Renal pelvis (tissue), 1 donor: ENCODE measurements at regions not wholly inside any gene's neighbourhood (a gene's known extent, or its start where the extent isn't known, plus 50 kb on each side); places are given as distances from the start of the nearest gene placed in this dataset.

Experiments
- DNase-seq: peaks from one replicate; pipeline ENCODE4 v3.0.0-alpha.2; 2013

- no peak for DNase-seq
Measured at GRCh38 chr6:23145781-23146180, 576.4 kb downstream of the HDGFL1 start.

- no peak for DNase-seq
Measured at GRCh38 chr6:23154159-23154558, 584.8 kb downstream of the HDGFL1 start.

- no peak for DNase-seq
Measured at GRCh38 chr6:23170049-23170448, 600.7 kb downstream of the HDGFL1 start.

- DNase-seq: no peak
Measured at GRCh38 chr6:23173234-23173633, 603.9 kb downstream of the HDGFL1 start.

GRCh38 chr6:23174781-23175361 lies 605.5 kb downstream of the HDGFL1 start:
- no peak for DNase-seq

GRCh38 chr6:23175391-23175790 lies 606.0 kb downstream of the HDGFL1 start:
- DNase-seq: no peak

- DNase-seq: no peak
Measured at GRCh38 chr6:23176471-23176870, 607.1 kb downstream of the HDGFL1 start.

GRCh38 chr6:23176883-23177282 lies 607.5 kb downstream of the HDGFL1 start:
- DNase-seq: no peak

- no peak for DNase-seq
Measured at GRCh38 chr6:23177806-23178205, 608.4 kb downstream of the HDGFL1 start.

GRCh38 chr6:23179994-23180393 lies 610.6 kb downstream of the HDGFL1 start:
- DNase-seq: no peak

- no peak for DNase-seq
Measured at GRCh38 chr6:23180504-23181293, 611.3 kb downstream of the HDGFL1 start.

GRCh38 chr6:23181356-23182110 lies 612.2 kb downstream of the HDGFL1 start:
- DNase-seq: no peak

- no peak for DNase-seq
Measured at GRCh38 chr6:23183846-23184245, 614.5 kb downstream of the HDGFL1 start.

- peak; percentile 67 for DNase-seq
Measured at GRCh38 chr6:23184351-23184750, 615.0 kb downstream of the HDGFL1 start.

GRCh38 chr6:23195487-23195886 lies 626.1 kb downstream of the HDGFL1 start:
- DNase-seq: no peak

- DNase-seq: no peak
Measured at GRCh38 chr6:23199541-23199940, 630.2 kb downstream of the HDGFL1 start.

GRCh38 chr6:23200946-23201345 lies 631.6 kb downstream of the HDGFL1 start:
- DNase-seq: peak; percentile 74

- DNase-seq: no peak
Measured at GRCh38 chr6:23202207-23202606, 632.8 kb downstream of the HDGFL1 start.

- no peak for DNase-seq
Measured at GRCh38 chr6:23212398-23212797, 643.0 kb downstream of the HDGFL1 start.

- no peak for DNase-seq
Measured at GRCh38 chr6:23213193-23213592, 643.8 kb downstream of the HDGFL1 start.

- DNase-seq: no peak
Measured at GRCh38 chr6:23213651-23214050, 644.3 kb downstream of the HDGFL1 start.

- no peak for DNase-seq
Measured at GRCh38 chr6:23218751-23219150, 649.4 kb downstream of the HDGFL1 start.

GRCh38 chr6:23222724-23223123 lies 653.4 kb downstream of the HDGFL1 start:
- DNase-seq: no peak
